ENCODE measurements at regions not wholly inside any gene's neighbourhood (a gene's known extent, or its start where the extent isn't known, plus 50 kb on each side); places are given as distances from the start of the nearest gene placed in this dataset.

GRCh38 chr14:105935384-105935783 is 409.0 kb downstream of the TMEM121 start:
- no peaks in the 10 kb centered on the region for H3K36me3 ChIP-seq (ENCODE audit: low read depth, missing control alignments)
- no peak for DNase-seq
- H3K27ac ChIP-seq = no peak overlapping the region
- 80% methylated on average over 3 of the region's 3 CpGs for WGBS, 2 donors
- no peak overlapping the region for H3K4me3 ChIP-seq
- no peaks in the 10 kb centered on the region for H3K27me3 ChIP-seq
- H3K9me3 ChIP-seq = no peaks in the 10 kb centered on the region
- H3K4me1 ChIP-seq = no peaks in the 10 kb centered on the region
- no peak for TF ChIP-seq POLR2A (IDR thresholded peaks at IDR 0.05)
- no peak for TF ChIP-seq CTCF (IDR thresholded peaks at IDR 0.05)
- intact Hi-C loops (cut with DNase I; ENCODE audit: low total_unique reads) = no loop called here

- 65 to 82% methylated on average over 7 to 11 of the region's 11 CpGs for WGBS, 2 donors
- no peak for DNase-seq
- H3K4me1 ChIP-seq = no peaks in the 10 kb centered on the region
- H3K27ac ChIP-seq = no peak overlapping the region
- H3K9me3 ChIP-seq = no peaks in the 10 kb centered on the region
- no peak for TF ChIP-seq CTCF (IDR thresholded peaks at IDR 0.05)
- TF ChIP-seq POLR2A (IDR thresholded peaks at IDR 0.05) = no peak
- no peak overlapping the region for H3K4me3 ChIP-seq
- H3K36me3 ChIP-seq (ENCODE audit: low read depth, missing control alignments) = no peaks in the 10 kb centered on the region
- no peaks in the 10 kb centered on the region for H3K27me3 ChIP-seq
- intact Hi-C loops (cut with DNase I; ENCODE audit: low total_unique reads) = no loop called here
Observed at GRCh38 chr14:105937253-105938054, 411.1 kb downstream of the TMEM121 start.

- Histone ChIP-seq H3K4me3 (no peak overlapping the region), H3K36me3 (ENCODE audit: low read depth, missing control alignments) (no peaks in the 10 kb centered on the region), H3K9me3 (no peaks in the 10 kb centered on the region), H3K4me1 (no peaks in the 10 kb centered on the region), H3K27ac (no peak overlapping the region), H3K27me3 (no peaks in the 10 kb centered on the region)
- DNase-seq = no peak
- 84 to 85% methylated on average over 11 to 17 of the region's 17 CpGs for WGBS, 2 donors
- intact Hi-C loops (cut with DNase I; ENCODE audit: low total_unique reads) = no loop called here
- TF ChIP-seq POLR2A (IDR thresholded peaks at IDR 0.05) (no peak), CTCF (IDR thresholded peaks at IDR 0.05) (no peak)
Observed at GRCh38 chr14:105938055-105938863, 411.9 kb downstream of the TMEM121 start.

- no peaks in the 10 kb centered on the region for H3K27me3 ChIP-seq
- H3K27ac ChIP-seq = no peak overlapping the region
- H3K4me1 ChIP-seq = peaks cover under 1% of the 10 kb centered on the region
- 21 to 42% methylated on average over 1 of the region's 1 CpG for WGBS, 2 donors
- intact Hi-C loops (cut with DNase I; ENCODE audit: low total_unique reads) = no loop called here
- H3K9me3 ChIP-seq = no peaks in the 10 kb centered on the region
- DNase-seq = no peak
- no peak for TF ChIP-seq CTCF (IDR thresholded peaks at IDR 0.05)
- TF ChIP-seq POLR2A (IDR thresholded peaks at IDR 0.05) = no peak
- H3K4me3 ChIP-seq = no peak overlapping the region
- H3K36me3 ChIP-seq (ENCODE audit: low read depth, missing control alignments) = no peaks in the 10 kb centered on the region
Observed at GRCh38 chr14:105938959-105939358, 412.6 kb downstream of the TMEM121 start.

All from testis (tissue), 2 donors.